GM20000 (cell line): ENCODE measurements at regions not wholly inside any gene's neighbourhood (a gene's known extent, or its start where the extent isn't known, plus 50 kb on each side); places are given as distances from the start of the nearest gene placed in this dataset.
"Not testable (repeated sequence)": the region's sequence is repeated elsewhere in the genome, so short reads cannot be mapped to it uniquely, and the experiment has no call there.

Experiments
- DNase-seq: peaks from one replicate; pipeline ENCODE4 v3.0.0; 2012; ENCODE audit warnings: low spot score
- TF ChIP-seq, protein P1 (sequence below): IDR thresholded peaks from 2 replicates; pipeline ENCODE4 v1.5.1; 2012; ENCODE audit warnings: mild to moderate bottlenecking, control low read depth; ENCODE audit errors: extremely low read depth, missing control alignments

DNA sequence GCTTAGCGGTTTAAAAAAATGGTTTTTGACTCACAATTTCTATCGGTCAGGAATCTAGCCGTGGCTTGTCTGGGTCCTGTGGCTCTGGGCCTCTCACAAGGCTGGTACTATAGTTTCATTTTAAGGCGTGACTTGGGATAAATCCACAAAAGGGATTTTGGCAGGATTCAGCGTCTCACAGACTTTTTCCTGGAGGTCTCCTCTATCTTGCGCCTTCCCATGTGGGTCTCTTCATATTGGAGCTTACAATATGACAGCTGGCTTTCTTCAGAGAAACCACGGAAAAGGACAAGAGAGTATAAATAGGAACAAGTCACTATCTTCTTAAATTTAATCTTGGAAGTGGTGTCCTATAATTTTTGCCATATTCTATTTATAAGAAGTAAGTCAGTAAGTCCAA is 250.5 kb downstream of the DSC3 start:
- TF ChIP-seq, protein P1, sequence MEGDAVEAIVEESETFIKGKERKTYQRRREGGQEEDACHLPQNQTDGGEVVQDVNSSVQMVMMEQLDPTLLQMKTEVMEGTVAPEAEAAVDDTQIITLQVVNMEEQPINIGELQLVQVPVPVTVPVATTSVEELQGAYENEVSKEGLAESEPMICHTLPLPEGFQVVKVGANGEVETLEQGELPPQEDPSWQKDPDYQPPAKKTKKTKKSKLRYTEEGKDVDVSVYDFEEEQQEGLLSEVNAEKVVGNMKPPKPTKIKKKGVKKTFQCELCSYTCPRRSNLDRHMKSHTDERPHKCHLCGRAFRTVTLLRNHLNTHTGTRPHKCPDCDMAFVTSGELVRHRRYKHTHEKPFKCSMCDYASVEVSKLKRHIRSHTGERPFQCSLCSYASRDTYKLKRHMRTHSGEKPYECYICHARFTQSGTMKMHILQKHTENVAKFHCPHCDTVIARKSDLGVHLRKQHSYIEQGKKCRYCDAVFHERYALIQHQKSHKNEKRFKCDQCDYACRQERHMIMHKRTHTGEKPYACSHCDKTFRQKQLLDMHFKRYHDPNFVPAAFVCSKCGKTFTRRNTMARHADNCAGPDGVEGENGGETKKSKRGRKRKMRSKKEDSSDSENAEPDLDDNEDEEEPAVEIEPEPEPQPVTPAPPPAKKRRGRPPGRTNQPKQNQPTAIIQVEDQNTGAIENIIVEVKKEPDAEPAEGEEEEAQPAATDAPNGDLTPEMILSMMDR = no peak
- DNase-seq = no peak

GRCh38 chr18:30788411-30788991 is 254.0 kb downstream of the DSC3 start:
- DNase-seq = not testable (repeated sequence)

- TF ChIP-seq, protein P1 = no peak
- no peak for DNase-seq
Measured at GRCh38 chr18:30787410-30787809, 255.1 kb downstream of the DSC3 start.

DNA sequence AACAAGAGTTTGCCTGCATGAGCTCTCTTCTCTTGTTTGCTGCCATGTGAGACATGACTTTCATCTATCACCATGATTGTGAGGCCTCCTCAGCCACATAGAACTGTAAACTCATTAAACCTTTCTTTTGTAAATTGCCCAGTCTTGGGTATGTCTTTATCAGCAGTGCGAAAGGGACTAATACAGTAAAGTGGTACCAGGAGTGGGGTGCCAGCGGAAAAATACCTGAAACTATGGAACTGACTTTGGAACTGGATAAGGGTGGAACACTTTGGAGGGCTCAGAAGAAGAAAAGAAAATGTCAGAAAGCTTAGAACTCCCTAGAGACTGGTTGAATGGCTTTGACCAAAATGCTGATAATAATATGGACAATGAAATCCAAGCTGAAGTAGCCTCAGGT is 260.9 kb downstream of the DSC3 start:
- DNase-seq = no peak
- TF ChIP-seq, protein P1 = no peak

DNA sequence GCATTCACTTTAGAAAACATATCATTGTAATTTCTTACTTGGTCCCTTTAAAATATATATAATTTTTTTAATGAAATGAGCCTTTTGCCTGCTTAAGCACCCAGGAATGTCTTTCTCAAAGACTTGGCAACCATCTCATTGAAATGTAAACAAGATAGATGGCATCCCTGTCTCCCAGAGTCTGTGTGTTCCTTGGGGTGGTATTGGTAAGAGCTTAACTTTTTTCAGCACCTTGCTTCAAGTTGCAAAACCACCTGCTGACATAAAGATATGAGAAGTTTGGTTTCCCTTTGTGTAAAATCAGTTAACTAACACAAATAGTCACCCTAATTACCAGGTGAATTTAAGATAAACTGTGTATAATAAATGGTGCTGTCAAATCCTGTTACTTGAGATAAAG is 266.9 kb downstream of the DSC3 start:
- TF ChIP-seq, protein P1 = no peak
- no peak for DNase-seq

DNA sequence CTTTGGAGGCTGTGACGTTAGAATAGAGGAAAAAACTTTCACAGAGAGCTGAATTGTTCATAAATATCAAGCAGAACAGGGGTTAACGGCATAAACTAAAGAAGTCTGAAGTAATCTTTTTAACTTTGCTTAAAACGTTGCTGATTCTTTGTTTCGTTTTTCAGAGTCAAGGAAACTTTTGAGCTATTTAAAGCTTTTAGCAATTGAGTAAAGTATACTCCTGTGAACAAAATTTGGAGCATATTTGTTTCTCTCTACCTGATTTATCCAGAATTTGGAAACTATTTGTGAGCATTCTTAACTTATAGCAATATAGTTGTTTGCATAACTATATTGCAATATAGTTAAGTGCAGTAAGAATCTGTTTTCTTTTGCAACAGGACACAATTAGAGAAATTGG is 270.4 kb downstream of the DSC3 start:
- not testable (repeated sequence) for DNase-seq

GRCh38 chr18:30766053-30766452 is 276.5 kb downstream of the DSC3 start:
- DNase-seq = no peak
- TF ChIP-seq, protein P1 = no peak

- TF ChIP-seq, protein P1 = no peak
- DNase-seq = no peak
Measured at GRCh38 chr18:30765247-30765646, 277.3 kb downstream of the DSC3 start.

DNA sequence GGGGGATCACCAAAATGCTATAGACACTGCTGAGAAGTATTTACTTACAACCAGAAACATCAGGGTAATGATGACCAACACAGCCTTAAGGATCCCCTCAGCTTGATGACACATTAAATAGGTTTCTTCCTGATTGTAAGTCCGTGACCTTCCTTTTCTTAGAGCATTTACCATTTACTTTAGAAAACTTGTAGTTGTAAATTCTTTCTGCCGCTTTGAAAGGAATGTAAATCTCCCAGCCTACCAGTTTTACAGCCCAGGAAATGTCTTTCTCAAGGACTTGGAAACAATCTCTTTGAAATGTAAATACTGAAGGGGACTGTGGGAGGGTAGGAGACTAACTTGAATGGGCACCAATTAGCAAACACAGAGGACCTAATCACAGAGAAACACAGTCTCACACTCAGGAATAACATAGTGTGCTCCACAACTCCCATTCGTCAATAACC is 278.6 kb downstream of the DSC3 start:
- no peak for DNase-seq

More for the DNA sequence above, 278.6 kb downstream of the DSC3 start:
- TF ChIP-seq, protein P1 = no peak
